ENCODE measurements at regions not wholly inside any gene's neighbourhood (a gene's known extent, or its start where the extent isn't known, plus 50 kb on each side); places are given as distances from the start of the nearest gene placed in this dataset.

- no peak for TF ChIP-seq POLR2AphosphoS5 (IDR thresholded peaks at IDR 0.05)
- no peak for TF ChIP-seq POLR2A (IDR thresholded peaks at IDR 0.05)
- TF ChIP-seq CTCF (IDR thresholded peaks at IDR 0.05), result peak in 2 of 3 donors; percentile 33 to 41
- no peak overlapping the region for H3K27ac ChIP-seq
- H3K9me3 ChIP-seq, result no peaks in the 10 kb centered on the region
- no peaks in the 10 kb centered on the region for H3K36me3 ChIP-seq
- H3K4me3 ChIP-seq, result no peak overlapping the region
- no peaks in the 10 kb centered on the region for H3K27me3 ChIP-seq
- intact Hi-C loops (cut with DNase I; ENCODE audit: low total_unique reads), result loop anchor here (10.0 kb wide), 1 partner anchor 94 kb away; no protein-coding TSS in a partner anchor
- DNase-seq (ENCODE audit: low spot score in 2 of 2), result no peak
- H3K4me1 ChIP-seq, result no peaks in the 10 kb centered on the region
Observed at GRCh38 chr17:6910987-6911603, 79.6 kb upstream of the TEKT1 start.

GRCh38 chr17:6912110-6913051 is 80.9 kb upstream of the TEKT1 start:
- no peak overlapping the region for H3K27ac ChIP-seq
- no peaks in the 10 kb centered on the region for H3K27me3 ChIP-seq
- intact Hi-C loops (cut with DNase I; ENCODE audit: low total_unique reads), result loop anchor here (10.0 kb wide), 1 partner anchor 92 kb away; no protein-coding TSS in a partner anchor
- H3K4me3 ChIP-seq, result no peak overlapping the region
- H3K9me3 ChIP-seq, result no peaks in the 10 kb centered on the region
- no peak for TF ChIP-seq CTCF (IDR thresholded peaks at IDR 0.05)
- no peak for TF ChIP-seq POLR2AphosphoS5 (IDR thresholded peaks at IDR 0.05)
- TF ChIP-seq POLR2A (IDR thresholded peaks at IDR 0.05), result no peak
- H3K4me1 ChIP-seq, result no peaks in the 10 kb centered on the region
- no peak for DNase-seq (ENCODE audit: low spot score in 2 of 2)
- no peaks in the 10 kb centered on the region for H3K36me3 ChIP-seq

GRCh38 chr17:6913608-6914443 is 82.0 kb upstream of the ALOX12 start:
- intact Hi-C loops (cut with DNase I; ENCODE audit: low total_unique reads), result loop anchor here (10.0 kb wide), 1 partner anchor 91 kb away; no protein-coding TSS in a partner anchor
- peak overlapping the region in 2 of 3 donors; percentile 36 to 57 for H3K4me3 ChIP-seq
- H3K27ac ChIP-seq, result no peak overlapping the region
- no peaks in the 10 kb centered on the region for H3K4me1 ChIP-seq
- no peaks in the 10 kb centered on the region for H3K9me3 ChIP-seq
- no peaks in the 10 kb centered on the region for H3K27me3 ChIP-seq
- no peaks in the 10 kb centered on the region for H3K36me3 ChIP-seq
- peak in 1 of 2 donors; percentile 52 for DNase-seq (ENCODE audit: low spot score in 2 of 2)
- TF ChIP-seq POLR2AphosphoS5 (IDR thresholded peaks at IDR 0.05) (peak in 1 of 3 donors; percentile 17), POLR2A (IDR thresholded peaks at IDR 0.05) (no peak), CTCF (IDR thresholded peaks at IDR 0.05) (peak; percentile 54 to 60 (median 55))

GRCh38 chr17:6914711-6915110 is 81.1 kb upstream of the ALOX12 start:
- H3K9me3 ChIP-seq, result no peaks in the 10 kb centered on the region
- H3K4me3 ChIP-seq, result no peak overlapping the region
- H3K27me3 ChIP-seq, result no peaks in the 10 kb centered on the region
- H3K36me3 ChIP-seq, result no peaks in the 10 kb centered on the region
- intact Hi-C loops (cut with DNase I; ENCODE audit: low total_unique reads), result loop anchor here (10.0 kb wide), 1 partner anchor 90 kb away; no protein-coding TSS in a partner anchor
- no peaks in the 10 kb centered on the region for H3K4me1 ChIP-seq
- no peak for DNase-seq (ENCODE audit: low spot score in 2 of 2)
- no peak overlapping the region for H3K27ac ChIP-seq
- TF ChIP-seq POLR2AphosphoS5 (IDR thresholded peaks at IDR 0.05) (no peak), CTCF (IDR thresholded peaks at IDR 0.05) (no peak), POLR2A (IDR thresholded peaks at IDR 0.05) (no peak)

All from breast epithelium (tissue), 4 donors.